ENCODE measurements at regions not wholly inside any gene's neighbourhood (a gene's known extent, or its start where the extent isn't known, plus 50 kb on each side); places are given as distances from the start of the nearest gene placed in this dataset.
"Not testable (repeated sequence)": the region's sequence is repeated elsewhere in the genome, so short reads cannot be mapped to it uniquely, and the experiment has no call there.

GRCh38 chr12:60468546-60468945 lies 872.7 kb downstream of the SLC16A7 start:
- intact Hi-C loops (cut with micrococcal nuclease) = no loop called here

- intact Hi-C loops (cut with micrococcal nuclease) = no loop called here
These were observed 880.0 kb downstream of the SLC16A7 start for GRCh38 chr12:60475825-60476224.

- intact Hi-C loops (cut with micrococcal nuclease) = no loop called here
These were observed 891.5 kb downstream of the SLC16A7 start for GRCh38 chr12:60487284-60487683.

- intact Hi-C loops (cut with micrococcal nuclease) = no loop called here
These were observed 893.2 kb downstream of the SLC16A7 start for GRCh38 chr12:60489071-60489470.

DNA sequence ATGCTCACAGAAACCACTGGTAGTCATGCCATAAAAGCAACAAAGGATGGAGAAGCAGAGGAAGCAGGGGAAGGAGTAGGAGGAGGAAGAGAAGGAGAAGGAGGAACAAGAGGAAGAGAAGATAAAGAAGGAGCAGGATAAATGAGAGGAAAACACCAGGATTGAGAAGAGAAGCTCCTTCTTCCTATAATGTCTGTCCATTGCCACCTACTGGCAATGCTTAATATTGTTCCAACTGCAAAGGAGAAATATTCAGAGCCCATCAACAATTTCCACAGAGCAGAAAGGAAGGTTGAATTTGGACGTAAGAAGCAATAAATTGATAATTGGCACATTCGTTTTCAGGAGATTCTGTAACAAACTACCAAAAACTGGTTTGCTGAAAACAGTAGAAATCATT lies 898.4 kb downstream of the SLC16A7 start:
- intact Hi-C loops (cut with micrococcal nuclease) = no loop called here

GRCh38 chr12:60498656-60499055 lies 902.8 kb downstream of the SLC16A7 start:
- intact Hi-C loops (cut with micrococcal nuclease) = no loop called here

DNA sequence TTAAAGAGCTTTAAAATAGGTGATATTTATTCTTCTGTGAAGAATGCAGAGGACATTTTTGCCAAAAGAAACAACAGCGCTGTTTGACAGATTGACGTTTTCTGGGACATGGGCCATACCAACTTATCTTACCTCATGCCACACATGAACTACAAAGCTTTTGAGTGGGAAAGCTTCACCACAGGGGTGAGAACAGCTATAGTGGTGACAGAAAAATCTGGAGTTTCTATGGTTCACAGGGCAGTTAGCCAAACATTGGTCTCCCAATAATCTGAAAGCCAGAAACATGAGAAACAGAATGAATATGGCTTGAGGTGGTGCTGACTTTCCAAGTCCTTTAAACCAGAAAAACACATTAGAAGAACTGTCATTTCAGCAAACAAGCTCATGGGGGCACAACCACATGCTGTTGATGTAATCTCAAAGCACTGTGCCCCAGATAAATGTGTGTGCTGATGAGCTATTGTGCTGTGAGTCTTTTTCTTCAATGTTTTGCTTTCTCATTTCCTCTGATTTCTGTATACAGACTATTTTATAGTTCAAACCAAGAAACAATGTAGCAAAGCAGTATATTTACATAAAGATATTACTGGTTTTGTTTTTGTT lies 905.4 kb downstream of the SLC16A7 start:
- intact Hi-C loops (cut with micrococcal nuclease) = no loop called here

DNA sequence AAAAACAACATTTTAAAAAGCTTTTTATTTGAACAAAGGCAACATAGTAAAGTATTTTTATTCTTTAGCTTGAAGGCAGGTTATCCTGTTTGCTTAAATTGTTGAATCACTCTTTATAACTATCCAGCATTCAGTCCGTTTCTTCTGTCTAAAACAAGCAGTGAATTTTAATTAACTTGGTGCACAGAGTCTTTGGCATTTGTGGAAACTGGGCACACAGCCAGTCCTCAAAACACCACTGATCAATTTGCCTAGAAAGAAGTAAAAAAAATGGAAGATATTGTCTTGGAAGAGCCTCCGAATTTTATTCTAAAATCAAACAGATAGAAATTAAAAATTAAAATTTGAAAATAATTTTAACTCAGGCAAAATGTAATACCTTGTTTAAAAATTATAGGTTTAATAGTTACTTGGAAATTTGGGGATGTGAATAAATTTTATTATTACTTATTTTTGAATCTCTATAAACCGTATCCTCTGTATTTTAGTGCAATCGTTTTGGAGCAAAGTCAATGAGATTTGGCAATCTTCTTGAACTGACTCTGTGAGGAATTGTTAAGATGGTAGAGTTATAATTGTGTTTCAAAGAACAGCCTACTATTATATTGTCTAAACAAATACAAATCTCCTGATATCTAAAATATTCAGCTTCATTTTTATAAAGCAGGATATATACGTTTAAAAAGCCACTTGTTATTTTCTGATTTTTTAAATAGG lies 927.0 kb downstream of the SLC16A7 start:
- intact Hi-C loops (cut with micrococcal nuclease) = no loop called here

GRCh38 chr12:60529261-60529660 lies 933.4 kb downstream of the SLC16A7 start:
- intact Hi-C loops (cut with micrococcal nuclease) = no loop called here

DNA sequence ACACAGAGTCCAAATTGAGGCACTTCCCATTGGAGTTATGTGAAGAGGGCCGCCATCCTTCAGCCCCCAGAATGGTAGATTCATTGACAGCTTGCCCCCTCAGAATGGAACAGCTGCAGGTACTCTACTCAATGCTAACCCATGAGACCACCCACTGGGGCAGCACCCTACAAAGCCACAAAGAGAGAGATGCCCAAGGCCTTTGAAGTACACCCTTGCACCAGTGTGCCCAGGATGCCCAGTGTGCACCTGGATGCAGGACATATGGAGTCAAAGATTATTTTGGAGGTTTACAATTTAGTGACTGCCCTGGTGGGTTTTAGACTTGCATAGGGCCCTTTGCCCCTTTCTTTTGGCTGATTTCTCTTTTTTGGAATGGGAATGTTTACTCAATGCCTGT lies 933.9 kb downstream of the SLC16A7 start:
- intact Hi-C loops (cut with micrococcal nuclease) = no loop called here

GRCh38 chr12:60535363-60535762 lies 939.5 kb downstream of the SLC16A7 start:
- intact Hi-C loops (cut with micrococcal nuclease) = no loop called here

GRCh38 chr12:60539592-60539991 lies 943.8 kb downstream of the SLC16A7 start:
- intact Hi-C loops (cut with micrococcal nuclease) = no loop called here

DNA sequence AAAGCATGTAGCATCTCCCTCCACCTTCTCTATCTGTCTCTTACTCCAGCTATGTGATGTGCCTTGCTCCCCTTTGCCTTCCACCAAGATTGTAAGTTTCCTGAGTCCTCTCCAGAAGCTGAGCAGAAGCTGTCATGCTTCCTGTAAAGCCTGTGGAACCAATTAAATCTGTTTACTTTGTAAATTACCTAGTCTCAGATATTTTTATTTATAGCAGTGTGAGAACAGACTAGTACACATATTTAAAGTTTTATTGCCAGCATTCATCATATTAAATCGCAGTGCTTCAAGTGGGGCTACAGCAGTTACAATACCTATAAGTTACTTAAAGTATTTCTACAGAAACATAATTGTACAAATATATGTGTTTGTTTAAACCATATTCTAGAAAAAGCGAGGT lies 973.1 kb downstream of the SLC16A7 start:
- intact Hi-C loops (cut with micrococcal nuclease) = no loop called here

DNA sequence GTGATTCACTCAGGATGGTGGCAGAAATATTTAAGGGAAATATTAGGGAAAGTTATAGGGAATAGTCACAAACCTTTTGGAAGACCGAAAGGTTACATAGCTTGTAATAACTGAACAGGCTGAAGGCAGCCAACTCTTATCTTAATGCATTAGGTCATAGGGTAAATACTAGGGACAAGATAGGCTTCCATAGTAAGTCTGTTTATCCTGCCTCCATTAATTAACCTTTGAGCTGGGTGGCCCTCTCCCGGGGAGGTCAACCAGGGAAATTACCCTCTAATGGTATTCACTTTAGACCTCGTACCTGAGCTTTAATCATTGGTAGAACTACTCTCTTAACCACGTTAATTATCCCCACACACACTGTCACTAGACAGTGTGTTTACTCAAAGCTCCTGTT lies 981.8 kb downstream of the SLC16A7 start:
- intact Hi-C loops (cut with micrococcal nuclease) = no loop called here

DNA sequence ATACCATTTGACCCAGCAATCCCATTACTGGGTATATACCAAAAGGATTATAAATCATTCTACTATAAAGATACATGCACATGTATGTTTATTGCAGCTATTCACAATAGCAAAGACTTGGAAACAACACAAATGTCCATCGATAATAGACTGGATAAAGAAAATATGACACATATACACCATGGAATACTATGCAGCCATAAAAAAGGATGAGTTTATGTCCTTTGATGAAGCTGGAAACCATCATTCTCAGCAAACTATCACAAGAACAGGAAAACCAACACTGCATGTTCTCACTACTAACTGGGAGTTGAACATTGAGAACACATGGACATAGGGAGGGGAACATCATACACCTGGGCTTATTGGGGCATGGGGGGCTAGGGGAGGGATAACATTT lies 991.8 kb downstream of the SLC16A7 start:
- intact Hi-C loops (cut with micrococcal nuclease) = not testable (repeated sequence)

- intact Hi-C loops (cut with micrococcal nuclease) = no loop called here
These were observed 998.3 kb downstream of the SLC16A7 start for GRCh38 chr12:60594035-60594711.

DNA sequence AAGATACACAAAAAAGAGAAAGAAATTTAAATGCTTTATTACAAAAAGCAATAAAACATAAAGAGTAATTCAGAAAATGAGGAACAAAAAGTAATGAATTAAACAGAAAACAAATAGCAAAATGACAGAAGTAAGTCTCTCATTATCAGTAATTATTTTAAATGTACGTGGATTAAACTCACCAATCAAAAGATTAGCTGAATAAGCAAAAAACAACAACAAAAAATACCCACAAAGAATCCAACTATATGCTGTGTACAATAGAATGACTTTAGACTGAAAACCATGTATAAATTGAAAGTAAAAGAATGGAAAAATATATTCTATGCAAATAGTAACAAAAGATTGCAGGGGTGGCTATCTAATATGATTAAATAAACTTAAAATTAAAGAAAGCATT lies 1006.8 kb downstream of the SLC16A7 start:
- intact Hi-C loops (cut with micrococcal nuclease) = no loop called here

- intact Hi-C loops (cut with micrococcal nuclease) = not testable (repeated sequence)
These were observed 1007.6 kb downstream of the SLC16A7 start for GRCh38 chr12:60603475-60603874.

DNA sequence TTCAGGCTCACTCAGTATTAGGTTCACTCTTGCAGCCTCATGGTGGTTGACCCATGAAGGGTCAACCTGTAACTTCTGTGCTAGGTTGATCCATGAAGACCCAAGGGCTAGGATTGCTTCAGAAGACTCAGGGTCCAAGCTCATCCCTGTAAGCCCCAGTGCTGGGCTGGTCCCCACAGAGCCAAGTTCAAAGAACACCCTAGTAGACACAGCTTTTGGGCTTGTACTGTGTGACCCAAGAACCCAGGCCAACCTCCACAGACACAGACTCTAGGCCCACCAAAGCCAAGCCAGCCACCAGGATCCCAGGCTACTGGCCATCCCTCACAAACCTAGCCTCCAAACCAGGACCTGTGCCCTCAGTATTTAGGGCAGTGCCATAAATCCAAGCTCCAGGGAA lies 1020.6 kb downstream of the SLC16A7 start:
- intact Hi-C loops (cut with micrococcal nuclease) = no loop called here

DNA sequence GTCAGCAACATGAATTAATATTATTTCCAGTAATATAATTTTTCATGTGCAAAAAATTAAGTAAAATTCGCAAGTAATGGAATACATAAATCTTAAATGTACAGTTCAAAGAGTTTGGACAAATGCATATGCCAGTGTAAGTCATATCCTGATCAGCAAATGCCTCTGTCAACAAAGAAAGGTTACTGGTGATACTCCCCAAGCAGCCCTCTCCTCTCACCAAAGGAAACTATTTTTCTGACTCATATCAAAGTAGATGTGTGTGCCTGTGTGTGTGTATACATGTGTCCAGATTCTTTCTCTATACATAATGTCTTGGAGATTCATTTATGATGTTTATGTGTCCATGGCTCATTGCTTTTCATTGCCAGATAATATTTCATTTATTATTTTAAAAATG lies 1035.0 kb downstream of the SLC16A7 start:
- intact Hi-C loops (cut with micrococcal nuclease) = no loop called here

- intact Hi-C loops (cut with micrococcal nuclease) = no loop called here
These were observed 1048.2 kb downstream of the SLC16A7 start for GRCh38 chr12:60644076-60644475.

DNA sequence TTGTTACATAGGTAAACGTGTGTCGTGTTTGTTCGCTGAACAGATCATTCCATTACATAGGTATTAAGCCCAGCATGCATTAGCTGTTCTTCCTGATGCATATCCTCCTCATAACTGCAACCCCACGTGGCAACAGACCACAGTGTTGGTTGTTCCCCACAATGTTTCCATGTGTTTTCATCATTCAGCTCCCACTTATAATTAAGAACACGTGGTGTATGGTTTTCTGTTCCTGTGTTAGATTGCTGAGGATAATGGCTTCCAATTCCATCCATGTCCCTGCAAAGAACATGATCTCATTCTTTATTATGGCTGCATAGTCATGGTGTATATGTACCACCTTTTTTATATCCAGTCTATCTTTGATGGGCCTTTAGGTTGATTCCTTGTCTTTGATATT lies 1071.1 kb downstream of the SLC16A7 start:
- intact Hi-C loops (cut with micrococcal nuclease) = no loop called here

DNA sequence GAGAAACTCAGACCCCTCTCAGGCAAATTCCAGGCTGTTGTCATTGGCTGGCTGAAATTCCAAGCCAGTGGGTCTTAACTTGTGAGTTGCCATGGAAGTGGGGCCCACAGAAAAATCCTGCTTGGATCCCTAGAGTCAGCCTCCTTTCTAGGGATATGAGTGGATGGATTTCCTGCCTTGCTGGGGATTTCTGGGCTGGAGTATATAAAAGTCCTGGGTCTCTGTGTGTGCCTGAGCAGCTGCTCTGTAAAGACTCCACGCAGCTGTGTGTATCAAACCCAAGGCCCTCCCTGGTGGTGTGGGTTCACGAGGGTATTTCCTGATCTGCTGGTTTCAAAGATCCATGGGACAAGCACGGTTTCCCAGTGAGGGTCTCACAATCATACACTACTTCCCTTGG lies 1077.1 kb downstream of the SLC16A7 start:
- intact Hi-C loops (cut with micrococcal nuclease) = no loop called here

Measured in T-helper 1 cell treated with Interleukin-12 subunit alpha and Interleukin-12 subunit beta and Interleukin-4 antibody, amounts not matched to agents 30 ng/mL and 1 ng/mL, for 36 hours (primary cell).